K562 (cell line): ENCODE measurements at regions not wholly inside any gene's neighbourhood (a gene's known extent, or its start where the extent isn't known, plus 50 kb on each side); places are given as distances from the start of the nearest gene placed in this dataset.

ENCODE experiments used
- ATAC-seq: fragments of 200-7000 bp; cut with Tn5 transposase; 3 replicates; pipeline ENCODE4 v1.9.1; 2020; ENCODE audit warnings: moderate library complexity
- BruUV-seq: library from RNA; stranded (reverse); fragments of 400-500 nt; replicated peaks from 2 replicates; lab custom pipeline; 2021; lab: Mats Ljungman, UMichigan
- CTCF ChIA-PET: fragments of 300-600 bp; formaldehyde crosslinking; extraction: SDS; loops from one replicate; lab custom pipeline; 2021; ENCODE audit warnings: low intra/inter-chr PET ratio; lab: Yijun Ruan, JAX
- POLR2A ChIA-PET: fragments of 300-600, 350-650 bp; sonication (Branson Sonifier 250); formaldehyde crosslinking; extraction: SDS; loops from one replicate; lab custom pipeline; 2021; ENCODE audit warnings: antibody characterized with exemption, inconsistent platforms; lab: Yijun Ruan, JAX
- DNase-seq, 4 experiments: peaks; one replicate each; pipeline versions ENCODE4 v3.0.0 to v3.0.0-alpha.2; 2011 to 2018; ENCODE audit warnings: low spot score in 3 of 4, mixed read lengths in 3 of 4; ENCODE audit errors: extremely low read depth in 1 of 4
- FAIRE-seq: peaks from 2 replicates; lab custom pipeline; 2011; peaks lifted over from hg19 to GRCh38; lab: Jason Lieb, UNC
- H2AFZ ChIP-seq: 2 replicates; pipeline ENCODE4 v1.6.0; 2011; ENCODE audit warnings: low read depth, low read length, control low read depth, inconsistent platforms
- H3K27ac ChIP-seq: fragments of 200-600 bp; 3 replicates; pipeline ENCODE4 v1.8.0; 2011; ENCODE audit warnings: low read depth, mild to moderate bottlenecking, control low read depth, inconsistent platforms, low read length, moderate library complexity, mixed read lengths; ENCODE audit errors: extremely low read depth
- H3K27me3 ChIP-seq, 2 experiments: fragments of 300-600 bp in 1 of 2; 2 replicates in 1 of 2; 3 replicates in 1 of 2; pipeline versions ENCODE4 v1.6.0 to v1.8.0; 2011; ENCODE audit warnings: inconsistent platforms in 2 of 2, low read length in 2 of 2, mild to moderate bottlenecking in 1 of 2, mixed read lengths in 1 of 2, moderate library complexity in 1 of 2; ENCODE audit not compliant: control insufficient read depth in 2 of 2, insufficient read depth in 2 of 2
- H3K36me3 ChIP-seq: fragments of 300-600 bp; 3 replicates; pipeline ENCODE4 v1.8.0; 2011; ENCODE audit warnings: mild to moderate bottlenecking, low read length, inconsistent platforms; ENCODE audit not compliant: control insufficient read depth, insufficient read depth
- H3K4me1 ChIP-seq, 2 experiments: fragments of 200-600 bp in 1 of 2; replicated peaks in 1 of 2; 2 replicates in 1 of 2; 3 replicates in 1 of 2; pipeline versions ENCODE4 v1.5.1 to v1.8.0; 2011; ENCODE audit warnings: inconsistent platforms in 2 of 2, low read length in 2 of 2, mild to moderate bottlenecking in 1 of 2, mixed read lengths in 1 of 2, moderate library complexity in 1 of 2; ENCODE audit not compliant: control insufficient read depth in 2 of 2, insufficient read depth in 2 of 2
- H3K4me2 ChIP-seq: 2 replicates; pipeline ENCODE4 v1.6.1; 2011; ENCODE audit warnings: low read length, control low read depth, inconsistent platforms, mixed read lengths; ENCODE audit not compliant: insufficient read depth
- H3K4me3 ChIP-seq: fragments of 200-600 bp; sonication (generic), shearing (Covaris generic); 2 replicates; pipeline ENCODE4 v1.5.1; 2016; ENCODE audit warnings: control low read depth, inconsistent platforms
- H3K79me2 ChIP-seq: fragments of 200-600 bp; 3 replicates; pipeline ENCODE4 v1.8.0; 2011; ENCODE audit warnings: low read length, inconsistent platforms; ENCODE audit not compliant: control insufficient read depth, insufficient read depth
- H3K9ac ChIP-seq, 2 experiments: 2 replicates each; pipeline versions ENCODE4 v1.6.0 to v1.6.1; 2011; ENCODE audit warnings: low read depth in 2 of 2, low read length in 2 of 2, control low read depth in 1 of 2, inconsistent platforms in 1 of 2, mild to moderate bottlenecking in 1 of 2, mixed read lengths in 1 of 2; ENCODE audit not compliant: insufficient read depth in 1 of 2
- H3K9me1 ChIP-seq: one replicate; pipeline ENCODE4 v1.6.0; 2011; ENCODE audit warnings: inconsistent platforms, mild to moderate bottlenecking, low read length, moderate library complexity; ENCODE audit not compliant: control insufficient read depth, insufficient read depth
- H3K9me3 ChIP-seq: replicated peaks from 2 replicates; pipeline ENCODE4 v1.5.1; 2011; ENCODE audit warnings: low read depth, low read length, inconsistent platforms; ENCODE audit not compliant: control insufficient read depth, insufficient read depth
- H4K20me1 ChIP-seq: replicated peaks from 2 replicates; pipeline ENCODE4 v1.6.1; 2011; ENCODE audit warnings: low read length, inconsistent platforms, mixed read lengths; ENCODE audit not compliant: control insufficient read depth, insufficient read depth
- GATA2 ChIP-seq: sonication (generic); formaldehyde crosslinking; IDR thresholded peaks from 2 replicates; pipeline ENCODE4 v1.4.0; 2020; ENCODE audit warnings: mild to moderate bottlenecking, missing genetic modification reagents
- JUN ChIP-seq, 2 experiments: sonication (generic) in 1 of 2; formaldehyde crosslinking in 1 of 2; IDR thresholded peaks; 2 replicates each; pipeline versions ENCODE4 v1.6.1 to v1.8.0; 2012 to 2022; ENCODE audit warnings: borderline replicate concordance in 2 of 2, mild to moderate bottlenecking in 2 of 2, improper control_type of control experiment in 1 of 2, low read depth in 1 of 2, low read length in 1 of 2, missing genetic modification reagents in 1 of 2
- KDM2B ChIP-seq: fragments of 250-450 bp; sonication (Bioruptor Pico); IDR thresholded peaks from 2 replicates; pipeline ENCODE4 v1.8.0; 2021; ENCODE audit warnings: mild to moderate bottlenecking, moderate library complexity
- NRF1 ChIP-seq, 2 experiments: fragments of 450-650 bp; IDR thresholded peaks in 1 of 2; conservative IDR thresholded peaks in 1 of 2; 2 replicates each; pipeline ENCODE4 v1.6.1; 2014; ENCODE audit warnings: mild to moderate bottlenecking in 2 of 2
- PHB2 ChIP-seq: fragments of 450-650 bp; IDR thresholded peaks from 2 replicates; pipeline ENCODE4 v1.6.1; 2017; ENCODE audit warnings: low read depth
- POLR3G ChIP-seq: IDR thresholded peaks from 2 replicates; pipeline ENCODE4 v1.6.1; 2011; ENCODE audit not compliant: insufficient read length, insufficient replicate concordance; ENCODE audit errors: extremely low read depth
- PURB ChIP-seq: sonication (generic); formaldehyde crosslinking; IDR thresholded peaks from 2 replicates; pipeline ENCODE4 v1.9.0; 2021; ENCODE audit warnings: low read depth, mild to moderate bottlenecking, missing genetic modification reagents
- RNF2 ChIP-seq: sonication (generic); IDR thresholded peaks from 2 replicates; pipeline ENCODE4 v1.6.1; 2016
- SAP30 ChIP-seq: fragments of 200-600 bp; sonication (generic); IDR thresholded peaks from 2 replicates; pipeline ENCODE4 v1.6.1; 2012; ENCODE audit warnings: borderline replicate concordance, low read depth, mild to moderate bottlenecking, moderate library complexity, low read length, control low read depth, inconsistent platforms; ENCODE audit not compliant: insufficient read depth, poor library complexity, severe bottlenecking
- SMAD3 ChIP-seq: fragments of 450-650 bp; formaldehyde crosslinking; conservative IDR thresholded peaks from 2 replicates; pipeline ENCODE4 v1.4.0; 2020; ENCODE audit warnings: mild to moderate bottlenecking
- TRIM24 ChIP-seq, 2 experiments: fragments of 450-650 bp; IDR thresholded peaks; 2 replicates each; pipeline ENCODE4 v1.6.1; 2016
- XRCC3 ChIP-seq: fragments of 450-650 bp; IDR thresholded peaks from 2 replicates; pipeline ENCODE4 v1.6.1; 2017; ENCODE audit warnings: mild to moderate bottlenecking, moderate library complexity
- ZC3H8 ChIP-seq: fragments of 450-650 bp; IDR thresholded peaks from 2 replicates; pipeline ENCODE4 v1.6.1; 2017
- ZNF444 ChIP-seq: fragments of 250-450 bp; sonication (Bioruptor Pico); IDR thresholded peaks from 2 replicates; pipeline ENCODE4 v1.4.0; 2020; ENCODE audit warnings: mild to moderate bottlenecking, moderate library complexity
- ZNF785 ChIP-seq: fragments of 250-450 bp; sonication (Bioruptor Pico); IDR thresholded peaks from 2 replicates; pipeline ENCODE4 v1.4.0; 2020; ENCODE audit warnings: mild to moderate bottlenecking
- WGBS: fragments of 100-300 bp; shearing (Covaris generic); methylation state at CpG from one replicate; pipeline ENCODE4 v1.1.6; 2016; ENCODE audit warnings: low coverage, mixed read lengths; ENCODE audit not compliant: insufficient coverage; ENCODE audit errors: missing lambda C conversion rate; 5-methylcytosine and 5-hydroxymethylcytosine counted together
- in situ Hi-C: fragments of 300-500 bp; cut with MboI; formaldehyde crosslinking; loops from 4 replicates; pipeline ENCODE4 v1.15.0; 2018; ENCODE audit warnings: inconsistent platforms, mixed read lengths
- intact Hi-C: fragments of 100-400 bp; cut with micrococcal nuclease; formaldehyde crosslinking; loops from 2 replicates; pipeline ENCODE4 v1.14.2; 2022
- TF ChIP-seq, protein P1 (sequence below): sonication (generic); formaldehyde crosslinking; IDR thresholded peaks from 2 replicates; pipeline ENCODE4 v1.8.1; 2022; ENCODE audit warnings: missing genetic modification reagents

DNA sequence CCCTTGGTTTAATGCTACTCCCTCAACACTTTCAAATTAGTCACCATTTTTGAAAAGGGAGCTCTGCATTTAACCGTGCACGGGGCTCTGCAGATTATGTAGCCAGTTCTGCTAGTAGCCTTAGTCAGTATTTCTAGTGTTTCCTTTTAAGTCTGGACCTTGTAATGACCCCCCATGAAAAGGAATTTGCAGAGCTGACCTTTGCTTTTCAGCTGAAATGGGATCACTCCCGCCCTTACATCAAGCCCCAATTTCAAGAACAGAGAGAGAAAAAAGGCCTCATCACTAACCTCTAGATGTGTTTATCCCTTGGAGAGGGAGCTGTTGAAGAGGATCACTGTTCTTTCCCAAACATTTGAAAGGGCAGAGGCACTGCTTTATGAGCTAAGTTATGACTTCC lies 490.7 kb upstream of the BTBD3 start:
- ChIA-PET POLR2A (no interaction called here), CTCF (no interaction called here)
- no TSS peak for BruUV-seq
- no peaks in the 10 kb centered on the region for H3K79me2 ChIP-seq
- in situ Hi-C loops = no loop called here
- H3K36me3 ChIP-seq = no peaks in the 10 kb centered on the region
- H3K4me2 ChIP-seq = no peak overlapping the region
- FAIRE-seq = no peak
- DNase-seq = no peak
- intact Hi-C loops = no loop called here
- H3K27ac ChIP-seq = no peak overlapping the region
- H3K4me3 ChIP-seq = no peak overlapping the region
- WGBS = 0% methylated on average over 3 of the region's 3 CpGs
- no peaks in the 10 kb centered on the region for H3K9me3 ChIP-seq
- H2AFZ ChIP-seq = no peak overlapping the region
- H3K27me3 ChIP-seq = no peaks in the 10 kb centered on the region
- H3K4me1 ChIP-seq = no peaks in the 10 kb centered on the region
- H3K9ac ChIP-seq = no peak overlapping the region
- TF ChIP-seq PURB (no peak), POLR3G (no peak), ZNF785 (CRISPR knock-in tag) (no peak), KDM2B (no peak)
- no peaks in the 10 kb centered on the region for H3K9me1 ChIP-seq
- no peaks in the 10 kb centered on the region for H4K20me1 ChIP-seq
- no peak for ATAC-seq

DNA sequence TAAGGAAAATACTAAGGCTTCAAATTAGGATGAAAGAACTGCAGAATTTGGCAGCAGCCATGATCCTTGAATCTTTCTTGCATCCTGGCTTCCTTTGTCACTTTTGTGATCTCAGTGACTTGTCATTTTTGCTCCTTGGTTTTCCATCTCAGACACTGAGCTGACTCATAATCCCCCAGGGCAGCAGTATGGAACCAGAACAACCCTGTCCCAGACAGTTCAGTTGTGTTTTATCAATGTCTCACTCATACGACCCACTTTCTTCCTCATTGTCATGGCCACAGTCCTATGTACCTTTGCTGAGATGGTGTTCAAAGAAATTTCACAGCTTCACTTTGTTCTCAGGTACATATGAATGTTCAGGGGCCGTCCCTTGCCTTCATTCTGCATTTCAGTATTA lies 488.5 kb upstream of the BTBD3 start:
- H3K27me3 ChIP-seq = no peaks in the 10 kb centered on the region
- TF ChIP-seq PHB2 (no peak), SAP30 (no peak), TRIM24 (IDR thresholded peaks at IDR 0.05) (no peak), GATA2 (CRISPR knock-in tag) (no peak), NRF1 (conservative IDR thresholded peaks at IDR 0.05 in 1 of 2, IDR thresholded peaks at IDR 0.05 in 1 of 2) (no peak), ZC3H8 (no peak), XRCC3 (no peak), SMAD3 (CRISPR knock-in tag) (no peak), RNF2 (no peak), ZNF444 (CRISPR knock-in tag) (no peak), JUN (IDR thresholded peaks at IDR 0.05; ENCODE audit: borderline replicate concordance, low read depth, low read length) (no peak), JUN (CRISPR knock-in tag; IDR thresholded peaks at IDR 0.05; ENCODE audit: borderline replicate concordance) (no peak)
- TF ChIP-seq, protein P1, sequence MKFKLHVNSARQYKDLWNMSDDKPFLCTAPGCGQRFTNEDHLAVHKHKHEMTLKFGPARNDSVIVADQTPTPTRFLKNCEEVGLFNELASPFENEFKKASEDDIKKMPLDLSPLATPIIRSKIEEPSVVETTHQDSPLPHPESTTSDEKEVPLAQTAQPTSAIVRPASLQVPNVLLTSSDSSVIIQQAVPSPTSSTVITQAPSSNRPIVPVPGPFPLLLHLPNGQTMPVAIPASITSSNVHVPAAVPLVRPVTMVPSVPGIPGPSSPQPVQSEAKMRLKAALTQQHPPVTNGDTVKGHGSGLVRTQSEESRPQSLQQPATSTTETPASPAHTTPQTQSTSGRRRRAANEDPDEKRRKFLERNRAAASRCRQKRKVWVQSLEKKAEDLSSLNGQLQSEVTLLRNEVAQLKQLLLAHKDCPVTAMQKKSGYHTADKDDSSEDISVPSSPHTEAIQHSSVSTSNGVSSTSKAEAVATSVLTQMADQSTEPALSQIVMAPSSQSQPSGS (CRISPR knock-in tag) = no peak
- no peaks in the 10 kb centered on the region for H4K20me1 ChIP-seq
- no peak overlapping the region for H3K9ac ChIP-seq
- FAIRE-seq (no peak), DNase-seq (no peak), ATAC-seq (no peak)
- H3K4me1 ChIP-seq = no peaks in the 10 kb centered on the region
- CTCF ChIA-PET = no interaction called here
- no peaks in the 10 kb centered on the region for H3K9me3 ChIP-seq
- no peak overlapping the region for H3K4me2 ChIP-seq
- 6% methylated on average over 2 of the region's 2 CpGs for WGBS
- in situ Hi-C loops = no loop called here
- intact Hi-C loops = no loop called here
- POLR2A ChIA-PET = no interaction called here
- BruUV-seq = no TSS peak
- no peaks in the 10 kb centered on the region for H3K36me3 ChIP-seq
- H3K79me2 ChIP-seq = no peaks in the 10 kb centered on the region
- no peak overlapping the region for H3K4me3 ChIP-seq
- no peak overlapping the region for H2AFZ ChIP-seq
- no peaks in the 10 kb centered on the region for H3K9me1 ChIP-seq
- H3K27ac ChIP-seq = no peak overlapping the region
